ENCODE measurements at regions not wholly inside any gene's neighbourhood (a gene's known extent, or its start where the extent isn't known, plus 50 kb on each side); places are given as distances from the start of the nearest gene placed in this dataset.

DNA sequence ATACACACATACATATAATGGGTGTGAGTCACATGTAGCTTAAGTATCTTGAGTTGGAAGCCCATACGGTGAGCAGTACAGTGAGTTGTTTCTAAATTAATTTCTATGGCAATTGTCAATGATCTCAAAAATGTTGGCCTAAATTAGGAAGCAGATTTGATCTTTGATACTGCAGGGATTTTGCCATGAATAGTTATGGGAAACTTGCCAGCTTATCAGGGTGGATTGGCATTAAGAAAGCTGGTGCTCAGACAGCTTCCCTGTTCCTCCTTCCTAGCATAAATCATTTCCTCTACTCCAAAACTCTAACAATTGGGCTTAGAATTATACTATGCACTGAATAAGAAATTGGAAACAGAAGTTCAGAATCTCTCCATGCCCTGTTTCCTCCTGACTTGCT, 150.9 kb upstream of the FRMD6 start:
- no peak for DNase-seq (ENCODE audit: low spot score)
- in situ Hi-C loops (cut with MboI; ENCODE audit: low pct_unique_long_range_greater_than_20kb, low sequenced_read_pairs, unreplicated experiment) = no loop called here
- TF ChIP-seq, protein P1, sequence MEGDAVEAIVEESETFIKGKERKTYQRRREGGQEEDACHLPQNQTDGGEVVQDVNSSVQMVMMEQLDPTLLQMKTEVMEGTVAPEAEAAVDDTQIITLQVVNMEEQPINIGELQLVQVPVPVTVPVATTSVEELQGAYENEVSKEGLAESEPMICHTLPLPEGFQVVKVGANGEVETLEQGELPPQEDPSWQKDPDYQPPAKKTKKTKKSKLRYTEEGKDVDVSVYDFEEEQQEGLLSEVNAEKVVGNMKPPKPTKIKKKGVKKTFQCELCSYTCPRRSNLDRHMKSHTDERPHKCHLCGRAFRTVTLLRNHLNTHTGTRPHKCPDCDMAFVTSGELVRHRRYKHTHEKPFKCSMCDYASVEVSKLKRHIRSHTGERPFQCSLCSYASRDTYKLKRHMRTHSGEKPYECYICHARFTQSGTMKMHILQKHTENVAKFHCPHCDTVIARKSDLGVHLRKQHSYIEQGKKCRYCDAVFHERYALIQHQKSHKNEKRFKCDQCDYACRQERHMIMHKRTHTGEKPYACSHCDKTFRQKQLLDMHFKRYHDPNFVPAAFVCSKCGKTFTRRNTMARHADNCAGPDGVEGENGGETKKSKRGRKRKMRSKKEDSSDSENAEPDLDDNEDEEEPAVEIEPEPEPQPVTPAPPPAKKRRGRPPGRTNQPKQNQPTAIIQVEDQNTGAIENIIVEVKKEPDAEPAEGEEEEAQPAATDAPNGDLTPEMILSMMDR (IDR thresholded peaks at IDR 0.05; ENCODE audit: extremely low read depth, insufficient read depth, missing control alignments) = no peak

DNA sequence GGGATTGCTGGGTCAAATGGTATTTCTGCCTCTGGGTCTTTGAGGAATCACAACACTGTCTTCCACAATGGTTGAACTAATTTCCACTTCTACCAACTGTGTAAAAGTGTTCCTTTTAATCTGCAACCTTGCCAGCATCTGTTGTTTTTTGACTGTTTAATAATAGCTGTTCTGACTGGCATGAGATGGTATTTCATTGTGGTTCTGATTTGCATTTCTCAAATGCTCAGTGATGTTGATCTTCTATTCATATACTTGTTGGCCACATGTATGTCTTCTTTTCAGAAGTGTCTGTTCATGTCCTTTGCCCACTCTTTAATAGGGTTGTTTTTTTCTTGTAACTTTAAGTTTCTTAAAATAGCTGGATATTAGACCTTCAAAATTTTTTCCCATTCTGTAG, 150.0 kb upstream of the FRMD6 start:
- TF ChIP-seq, protein P1 (IDR thresholded peaks at IDR 0.05; ENCODE audit: extremely low read depth, insufficient read depth, missing control alignments) = no peak
- in situ Hi-C loops (cut with MboI; ENCODE audit: low pct_unique_long_range_greater_than_20kb, low sequenced_read_pairs, unreplicated experiment) = no loop called here
- DNase-seq (ENCODE audit: low spot score) = no peak

DNA sequence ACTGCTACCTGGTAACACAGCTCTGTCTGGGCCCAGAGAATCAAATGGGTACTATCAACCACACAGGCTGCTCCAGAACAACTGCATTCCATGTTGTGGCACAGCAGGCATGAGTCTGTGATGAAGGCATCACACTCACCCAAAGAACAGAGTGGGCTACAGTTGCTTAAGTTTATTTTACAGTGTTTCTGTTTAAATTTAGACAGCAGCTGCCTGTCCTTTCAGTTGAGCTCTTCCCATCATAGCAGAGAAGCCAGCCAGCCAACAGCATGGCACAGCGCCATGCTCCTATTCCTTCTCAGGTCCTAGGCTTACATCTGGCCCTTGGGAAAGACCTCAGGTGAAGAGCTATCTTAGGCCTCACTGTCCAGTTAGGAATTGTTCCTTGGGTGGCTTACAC, 147.0 kb upstream of the FRMD6 start:
- in situ Hi-C loops (cut with MboI; ENCODE audit: low pct_unique_long_range_greater_than_20kb, low sequenced_read_pairs, unreplicated experiment) = no loop called here
- no peak for DNase-seq (ENCODE audit: low spot score)

DNA sequence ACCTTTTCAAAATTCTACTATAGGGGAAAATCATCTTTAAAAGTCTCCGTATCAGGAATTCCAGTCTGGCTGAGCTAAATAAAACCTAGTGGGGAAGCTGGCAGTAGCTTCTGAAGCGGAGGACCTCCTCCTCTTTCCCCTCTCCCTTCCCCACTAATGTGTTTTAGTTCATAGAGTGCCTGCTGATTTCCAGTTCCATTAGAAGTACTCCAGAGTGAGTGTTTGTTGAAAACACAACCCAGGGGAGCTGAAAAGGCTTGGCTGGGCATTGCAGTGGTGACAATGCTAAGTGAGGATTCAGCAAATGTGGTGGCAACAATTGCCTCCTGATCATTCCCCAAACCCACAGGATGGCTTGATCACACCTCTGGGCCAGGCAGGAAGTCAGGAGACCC, 144.2 kb upstream of the FRMD6 start:
- in situ Hi-C loops (cut with MboI; ENCODE audit: low pct_unique_long_range_greater_than_20kb, low sequenced_read_pairs, unreplicated experiment) = no loop called here
- DNase-seq (ENCODE audit: low spot score) = no peak
- TF ChIP-seq, protein P1 (IDR thresholded peaks at IDR 0.05; ENCODE audit: extremely low read depth, insufficient read depth, missing control alignments) = no peak

More for the DNA sequence above, 147.0 kb upstream of the FRMD6 start:
- TF ChIP-seq, protein P1 (IDR thresholded peaks at IDR 0.05; ENCODE audit: extremely low read depth, insufficient read depth, missing control alignments) = no peak

DNA sequence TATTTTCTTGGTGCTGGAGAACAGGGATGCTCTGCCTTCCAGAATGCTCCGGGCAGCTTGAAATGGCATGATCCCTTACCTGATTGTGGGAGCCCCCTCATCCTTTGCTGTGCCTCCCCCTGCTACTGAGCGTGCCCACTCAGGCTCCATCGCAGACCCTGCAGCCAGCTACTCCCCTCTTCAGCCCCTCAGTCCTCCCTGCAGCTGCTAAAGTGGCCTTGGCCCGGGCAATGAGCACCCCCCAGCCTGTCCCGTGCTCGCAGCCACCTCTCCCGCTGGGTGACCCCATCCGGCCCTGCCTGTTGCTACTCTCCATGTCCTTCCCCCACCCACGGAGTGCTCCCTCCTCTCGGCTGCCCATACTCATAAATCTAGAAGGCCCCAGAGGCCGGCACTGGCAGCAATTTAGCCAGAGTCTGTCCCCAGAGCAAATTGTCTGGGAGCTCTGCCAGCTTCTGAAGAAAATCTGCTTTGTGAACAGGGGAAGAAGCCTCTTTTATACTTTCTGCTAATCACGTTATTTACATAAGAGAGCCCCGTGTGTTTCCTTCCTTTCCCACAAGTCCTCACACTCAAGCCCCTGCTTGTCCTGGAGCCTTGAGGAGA, 143.7 kb upstream of the FRMD6 start:
- TF ChIP-seq, protein P1 (IDR thresholded peaks at IDR 0.05; ENCODE audit: extremely low read depth, insufficient read depth, missing control alignments) = no peak
- DNase-seq (ENCODE audit: low spot score) = no peak
- in situ Hi-C loops (cut with MboI; ENCODE audit: low pct_unique_long_range_greater_than_20kb, low sequenced_read_pairs, unreplicated experiment) = no loop called here

DNA sequence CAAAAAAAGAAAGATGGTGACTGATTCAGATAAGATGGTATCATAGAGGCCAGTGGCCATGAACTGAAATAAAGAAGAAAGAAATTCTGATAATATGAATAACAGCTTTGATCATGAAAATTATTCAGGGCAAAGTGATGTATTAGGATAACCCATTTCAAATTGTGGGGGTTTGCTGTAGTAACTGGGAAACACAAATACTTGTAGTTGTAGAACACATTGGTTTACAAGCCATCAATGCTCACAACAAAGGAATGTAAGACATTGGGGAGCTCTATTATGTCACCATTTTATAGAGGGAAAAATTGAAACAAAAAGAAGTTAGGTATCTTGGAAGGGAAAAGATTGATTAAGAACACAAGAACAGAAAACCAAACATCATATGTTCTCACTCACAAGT, 140.4 kb upstream of the FRMD6 start:
- no peak for DNase-seq (ENCODE audit: low spot score)
- TF ChIP-seq, protein P1 (IDR thresholded peaks at IDR 0.05; ENCODE audit: extremely low read depth, insufficient read depth, missing control alignments) = no peak
- in situ Hi-C loops (cut with MboI; ENCODE audit: low pct_unique_long_range_greater_than_20kb, low sequenced_read_pairs, unreplicated experiment) = no loop called here

Measured in GM13977 (cell line).